Ascending aorta (tissue), 2 donors: ENCODE measurements at regions not wholly inside any gene's neighbourhood (a gene's known extent, or its start where the extent isn't known, plus 50 kb on each side); places are given as distances from the start of the nearest gene placed in this dataset.
"Not testable (repeated sequence)": the region's sequence is repeated elsewhere in the genome, so short reads cannot be mapped to it uniquely, and the experiment has no call there.

ENCODE experiments used
- DNase-seq, 2 donors: peaks; one replicate each; pipeline ENCODE4 v3.0.0-alpha.2; 2019; ENCODE audit warnings: low spot score in 2 of 2
- H3K27ac ChIP-seq, 2 donors: fragments of 200-600 bp; sonication (generic); one replicate each; pipeline ENCODE4 v1.5.1; 2016 to 2017; ENCODE audit warnings: mild to moderate bottlenecking in 1 of 2
- H3K27me3 ChIP-seq: fragments of 200-600 bp; sonication (generic); one replicate; pipeline ENCODE4 v1.5.1; 2017
- H3K36me3 ChIP-seq, 2 donors: fragments of 200-600 bp; sonication (generic); one replicate each; pipeline ENCODE4 v1.5.1; 2016
- H3K4me1 ChIP-seq, 2 donors: fragments of 200-600 bp; sonication (generic); one replicate each; pipeline ENCODE4 v1.5.1; 2016 to 2017; ENCODE audit warnings: mild to moderate bottlenecking in 1 of 2
- H3K4me3 ChIP-seq, 2 donors: fragments of 200-600 bp; sonication (generic); one replicate each; pipeline ENCODE4 v1.5.1; 2016 to 2017; ENCODE audit warnings: mild to moderate bottlenecking in 1 of 2
- H3K9me3 ChIP-seq, 2 donors: fragments of 200-600 bp; sonication (generic); one replicate each; pipeline ENCODE4 v1.5.1; 2016
- CTCF ChIP-seq, 3 experiments: fragments of 200-600 bp in 2 of 3; fragments of 450-650 bp in 1 of 3; sonication (generic) in 2 of 3; IDR thresholded peaks; one replicate each; pipeline ENCODE4 v1.5.1; 2016 to 2019; ENCODE audit warnings: antibody characterized with exemption in 3 of 3, mild to moderate bottlenecking in 1 of 3, moderate library complexity in 1 of 3
- intact Hi-C: fragments of 100-400 bp; cut with DNase I; formaldehyde crosslinking; loops from one replicate; pipeline ENCODE4 v1.15.1; 2023

GRCh38 chr7:84746353-84746752 is 440.5 kb downstream of the SEMA3D start:
- intact Hi-C loops = no loop called here
- Histone ChIP-seq H3K27ac (no peak overlapping the region), H3K4me3 (no peak overlapping the region), H3K27me3 (no peaks in the 10 kb centered on the region), H3K9me3 (no peaks in the 10 kb centered on the region), H3K4me1 (peaks cover 0 to 2% of the 10 kb centered on the region in 2 donors), H3K36me3 (no peaks in the 10 kb centered on the region)
- TF ChIP-seq CTCF (IDR thresholded peaks at IDR 0.05) = no peak
- DNase-seq = no peak

- intact Hi-C loops = no loop called here
- Histone ChIP-seq H3K9me3 (no peaks in the 10 kb centered on the region), H3K27ac (no peak overlapping the region), H3K4me1 (peaks cover 0 to 2% of the 10 kb centered on the region in 2 donors), H3K27me3 (no peaks in the 10 kb centered on the region), H3K4me3 (no peak overlapping the region), H3K36me3 (no peaks in the 10 kb centered on the region)
- no peak for DNase-seq
- TF ChIP-seq CTCF (IDR thresholded peaks at IDR 0.05) = no peak
Measured at GRCh38 chr7:84744385-84744784, 442.5 kb downstream of the SEMA3D start.

- DNase-seq = no peak
- no peak overlapping the region for H3K4me3 ChIP-seq
- intact Hi-C loops = no loop called here
- H3K9me3 ChIP-seq = no peaks in the 10 kb centered on the region
- no peak for TF ChIP-seq CTCF (IDR thresholded peaks at IDR 0.05)
- H3K4me1 ChIP-seq = peaks cover 0 to 4% of the 10 kb centered on the region in 2 donors
- no peaks in the 10 kb centered on the region for H3K27me3 ChIP-seq
- H3K27ac ChIP-seq = no peak overlapping the region
- H3K36me3 ChIP-seq = no peaks in the 10 kb centered on the region
Measured at GRCh38 chr7:84738583-84739150, 448.2 kb downstream of the SEMA3D start.

- peaks cover 0 to 4% of the 10 kb centered on the region in 2 donors for H3K4me1 ChIP-seq
Measured at GRCh38 chr7:84735677-84736076, 451.2 kb downstream of the SEMA3D start.

GRCh38 chr7:84735011-84735410 is 451.8 kb downstream of the SEMA3D start:
- TF ChIP-seq CTCF (IDR thresholded peaks at IDR 0.05) = no peak
- Histone ChIP-seq H3K4me3 (no peak overlapping the region), H3K36me3 (no peaks in the 10 kb centered on the region), H3K27me3 (no peaks in the 10 kb centered on the region), H3K9me3 (no peaks in the 10 kb centered on the region), H3K4me1 (peaks cover 0 to 4% of the 10 kb centered on the region in 2 donors), H3K27ac (no peak overlapping the region)
- intact Hi-C loops = no loop called here
- DNase-seq = no peak

More at GRCh38 chr7:84735677-84736076, 451.2 kb downstream of the SEMA3D start:
- intact Hi-C loops = no loop called here
- no peaks in the 10 kb centered on the region for H3K27me3 ChIP-seq
- DNase-seq = no peak
- peak overlapping the region in 1 of 2 donors; percentile 17 for H3K27ac ChIP-seq
- H3K4me3 ChIP-seq = no peak overlapping the region
- no peaks in the 10 kb centered on the region for H3K9me3 ChIP-seq
- H3K36me3 ChIP-seq = no peaks in the 10 kb centered on the region
- no peak for TF ChIP-seq CTCF (IDR thresholded peaks at IDR 0.05)

- H3K9me3 ChIP-seq, H3K27ac ChIP-seq, H3K4me3 ChIP-seq, intact Hi-C loops, H3K36me3 ChIP-seq, H3K4me1 ChIP-seq, H3K27me3 ChIP-seq, DNase-seq: not testable (repeated sequence)
Measured at GRCh38 chr7:84733976-84734375, 452.9 kb downstream of the SEMA3D start.

GRCh38 chr7:84730864-84731263 is 456.0 kb downstream of the SEMA3D start:
- intact Hi-C loops, H3K4me3 ChIP-seq, H3K36me3 ChIP-seq, H3K9me3 ChIP-seq, H3K27ac ChIP-seq, H3K27me3 ChIP-seq, H3K4me1 ChIP-seq, DNase-seq: not testable (repeated sequence)
